ENCODE measurements at regions not wholly inside any gene's neighbourhood (a gene's known extent, or its start where the extent isn't known, plus 50 kb on each side); places are given as distances from the start of the nearest gene placed in this dataset.

DNA sequence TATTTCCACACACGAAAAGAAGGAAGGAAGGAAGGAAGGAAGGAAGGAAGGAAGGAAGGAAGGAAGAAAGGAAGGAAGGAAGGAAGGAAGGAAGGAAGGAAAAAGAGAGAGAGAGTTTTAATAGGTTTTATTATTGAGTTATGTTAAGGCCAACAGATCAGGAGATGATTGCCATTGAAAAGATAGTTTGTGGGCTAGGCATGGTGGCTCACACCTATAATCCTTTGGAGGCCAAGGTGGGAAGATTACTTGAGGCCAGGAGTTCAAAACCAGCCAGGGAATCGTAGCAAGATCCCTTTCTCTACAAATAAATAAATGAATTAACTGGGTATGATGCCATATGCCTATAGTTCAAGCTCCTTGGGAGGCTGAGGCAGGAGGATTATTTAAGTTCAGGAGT lies 877.2 kb downstream of the TLE4 start:
- no peak for DNase-seq (ENCODE audit: low read depth)
- H3K4me3 ChIP-seq (ENCODE audit: low read depth, low read length) = no peak overlapping the region
- TF ChIP-seq, protein P1, sequence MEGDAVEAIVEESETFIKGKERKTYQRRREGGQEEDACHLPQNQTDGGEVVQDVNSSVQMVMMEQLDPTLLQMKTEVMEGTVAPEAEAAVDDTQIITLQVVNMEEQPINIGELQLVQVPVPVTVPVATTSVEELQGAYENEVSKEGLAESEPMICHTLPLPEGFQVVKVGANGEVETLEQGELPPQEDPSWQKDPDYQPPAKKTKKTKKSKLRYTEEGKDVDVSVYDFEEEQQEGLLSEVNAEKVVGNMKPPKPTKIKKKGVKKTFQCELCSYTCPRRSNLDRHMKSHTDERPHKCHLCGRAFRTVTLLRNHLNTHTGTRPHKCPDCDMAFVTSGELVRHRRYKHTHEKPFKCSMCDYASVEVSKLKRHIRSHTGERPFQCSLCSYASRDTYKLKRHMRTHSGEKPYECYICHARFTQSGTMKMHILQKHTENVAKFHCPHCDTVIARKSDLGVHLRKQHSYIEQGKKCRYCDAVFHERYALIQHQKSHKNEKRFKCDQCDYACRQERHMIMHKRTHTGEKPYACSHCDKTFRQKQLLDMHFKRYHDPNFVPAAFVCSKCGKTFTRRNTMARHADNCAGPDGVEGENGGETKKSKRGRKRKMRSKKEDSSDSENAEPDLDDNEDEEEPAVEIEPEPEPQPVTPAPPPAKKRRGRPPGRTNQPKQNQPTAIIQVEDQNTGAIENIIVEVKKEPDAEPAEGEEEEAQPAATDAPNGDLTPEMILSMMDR (IDR thresholded peaks at IDR 0.05; ENCODE audit: low read depth, low read length, missing control alignments) = no peak

GRCh38 chr9:80447876-80448275 lies 876.1 kb downstream of the TLE4 start:
- TF ChIP-seq, protein P1 (IDR thresholded peaks at IDR 0.05; ENCODE audit: low read depth, low read length, missing control alignments) = no peak
- H3K4me3 ChIP-seq (ENCODE audit: low read depth, low read length) = no peak overlapping the region
- DNase-seq (ENCODE audit: low read depth) = no peak

GRCh38 chr9:80440724-80441123 lies 869.0 kb downstream of the TLE4 start:
- DNase-seq (ENCODE audit: low read depth) = no peak
- no peak overlapping the region for H3K4me3 ChIP-seq (ENCODE audit: low read depth, low read length)
- TF ChIP-seq, protein P1 (IDR thresholded peaks at IDR 0.05; ENCODE audit: low read depth, low read length, missing control alignments) = no peak

DNA sequence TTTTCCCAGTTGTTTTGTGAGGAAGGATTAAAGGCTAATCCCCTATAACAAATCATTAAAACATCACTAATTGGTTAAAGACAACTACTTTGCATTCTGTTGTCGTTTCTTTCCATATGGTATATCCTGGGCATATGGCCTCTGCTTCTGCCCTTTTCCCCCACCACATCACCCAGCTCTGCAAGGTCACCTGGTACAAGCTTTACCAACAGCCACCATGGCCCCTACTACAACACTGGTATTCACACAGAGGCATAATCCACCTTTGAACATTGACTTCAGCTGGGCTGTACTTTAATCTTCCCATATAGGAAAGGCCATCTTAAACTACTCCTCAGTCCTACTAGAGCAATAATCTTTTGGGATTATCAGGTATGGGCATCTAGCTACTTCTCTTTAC lies 866.1 kb downstream of the TLE4 start:
- no peak for DNase-seq (ENCODE audit: low read depth)
- TF ChIP-seq, protein P1 (IDR thresholded peaks at IDR 0.05; ENCODE audit: low read depth, low read length, missing control alignments) = no peak
- H3K4me3 ChIP-seq (ENCODE audit: low read depth, low read length) = no peak overlapping the region

GRCh38 chr9:80437091-80437640 lies 865.4 kb downstream of the TLE4 start:
- TF ChIP-seq, protein P1 (IDR thresholded peaks at IDR 0.05; ENCODE audit: low read depth, low read length, missing control alignments) = no peak
- DNase-seq (ENCODE audit: low read depth) = no peak
- H3K4me3 ChIP-seq (ENCODE audit: low read depth, low read length) = no peak overlapping the region

- DNase-seq (ENCODE audit: low read depth) = no peak
- H3K4me3 ChIP-seq (ENCODE audit: low read depth, low read length) = no peak overlapping the region
- TF ChIP-seq, protein P1 (IDR thresholded peaks at IDR 0.05; ENCODE audit: low read depth, low read length, missing control alignments) = no peak
These were observed 863.8 kb downstream of the TLE4 start for GRCh38 chr9:80435591-80435990.

- TF ChIP-seq, protein P1 (IDR thresholded peaks at IDR 0.05; ENCODE audit: low read depth, low read length, missing control alignments) = no peak
- DNase-seq (ENCODE audit: low read depth) = no peak
- no peak overlapping the region for H3K4me3 ChIP-seq (ENCODE audit: low read depth, low read length)
These were observed 855.2 kb downstream of the TLE4 start for GRCh38 chr9:80426992-80427391.
